ENCODE measurements at regions not wholly inside any gene's neighbourhood (a gene's known extent, or its start where the extent isn't known, plus 50 kb on each side); places are given as distances from the start of the nearest gene placed in this dataset.

- TF ChIP-seq CTCF (IDR thresholded peaks at IDR 0.05; ENCODE audit: borderline replicate concordance, control extremely low read depth, extremely low read depth, insufficient read depth, missing control alignments) = no peak
- in situ Hi-C loops (cut with MboI; ENCODE audit: low sequenced_read_pairs, unreplicated experiment) = no loop called here
- DNase-seq (ENCODE audit: low spot score) = no peak
Observed at GRCh38 chr13:86710896-86711295, 911.7 kb upstream of the SLITRK6 start.

- TF ChIP-seq CTCF (IDR thresholded peaks at IDR 0.05; ENCODE audit: borderline replicate concordance, control extremely low read depth, extremely low read depth, insufficient read depth, missing control alignments) = no peak
- no peak for DNase-seq (ENCODE audit: low spot score)
- in situ Hi-C loops (cut with MboI; ENCODE audit: low sequenced_read_pairs, unreplicated experiment) = no loop called here
Observed at GRCh38 chr13:86714495-86714894, 915.3 kb upstream of the SLITRK6 start.

GRCh38 chr13:86725105-86725504 is 925.9 kb upstream of the SLITRK6 start:
- in situ Hi-C loops (cut with MboI; ENCODE audit: low sequenced_read_pairs, unreplicated experiment) = no loop called here

GRCh38 chr13:86729206-86729605 is 930.0 kb upstream of the SLITRK6 start:
- no peak for TF ChIP-seq CTCF (IDR thresholded peaks at IDR 0.05; ENCODE audit: borderline replicate concordance, control extremely low read depth, extremely low read depth, insufficient read depth, missing control alignments)
- in situ Hi-C loops (cut with MboI; ENCODE audit: low sequenced_read_pairs, unreplicated experiment) = no loop called here
- no peak for DNase-seq (ENCODE audit: low spot score)

More at GRCh38 chr13:86725105-86725504, 925.9 kb upstream of the SLITRK6 start:
- DNase-seq (ENCODE audit: low spot score) = no peak
- no peak for TF ChIP-seq CTCF (IDR thresholded peaks at IDR 0.05; ENCODE audit: borderline replicate concordance, control extremely low read depth, extremely low read depth, insufficient read depth, missing control alignments)

- DNase-seq (ENCODE audit: low spot score) = no peak
- in situ Hi-C loops (cut with MboI; ENCODE audit: low sequenced_read_pairs, unreplicated experiment) = no loop called here
- TF ChIP-seq CTCF (IDR thresholded peaks at IDR 0.05; ENCODE audit: borderline replicate concordance, control extremely low read depth, extremely low read depth, insufficient read depth, missing control alignments) = no peak
Observed at GRCh38 chr13:86731987-86732386, 932.8 kb upstream of the SLITRK6 start.

GRCh38 chr13:86737334-86737932 is 933.7 kb upstream of the SLITRK5 start:
- DNase-seq (ENCODE audit: low spot score) = no peak
- TF ChIP-seq CTCF (IDR thresholded peaks at IDR 0.05; ENCODE audit: borderline replicate concordance, control extremely low read depth, extremely low read depth, insufficient read depth, missing control alignments) = no peak
- in situ Hi-C loops (cut with MboI; ENCODE audit: low sequenced_read_pairs, unreplicated experiment) = no loop called here

All from GM13976 (cell line).